Suprapubic skin (tissue), 3 donors: ENCODE measurements at regions not wholly inside any gene's neighbourhood (a gene's known extent, or its start where the extent isn't known, plus 50 kb on each side); places are given as distances from the start of the nearest gene placed in this dataset.

Source experiments
- POLR2A ChIP-seq, 2 donors: fragments of 450-650 bp; IDR thresholded peaks; one replicate each; pipeline ENCODE4 v1.6.1; 2017; ENCODE audit warnings: antibody characterized with exemption in 2 of 2, mild to moderate bottlenecking in 2 of 2, moderate library complexity in 2 of 2
- TF ChIP-seq, protein P1 (sequence below), 2 donors: fragments of 200-600 bp in 1 of 2; fragments of 450-650 bp in 1 of 2; sonication (generic) in 1 of 2; IDR thresholded peaks; one replicate each; pipeline ENCODE4 v1.5.1; 2016 to 2019; ENCODE audit warnings: antibody characterized with exemption in 2 of 2, mild to moderate bottlenecking in 1 of 2, moderate library complexity in 1 of 2

DNA sequence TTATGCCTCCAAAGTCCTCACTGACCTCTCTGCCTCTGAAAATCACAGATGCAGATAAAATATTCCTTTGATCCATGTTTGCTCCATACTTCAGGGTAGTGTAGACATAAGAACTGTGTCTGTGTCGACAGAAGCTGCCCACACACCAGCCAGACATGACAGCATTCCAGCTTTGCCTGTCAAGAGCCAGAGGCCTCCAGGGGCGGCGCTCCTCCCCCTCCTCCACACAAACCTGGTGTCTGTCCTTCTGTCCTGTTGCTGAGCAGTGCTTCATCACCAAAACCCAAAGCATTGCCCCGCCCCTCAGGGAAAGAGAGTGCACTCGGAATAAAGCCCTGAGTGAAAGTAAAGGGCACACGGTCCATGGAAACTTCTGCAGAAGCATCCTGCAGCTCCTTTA, 379.4 kb downstream of the FBXW7 start:
- TF ChIP-seq, protein P1, sequence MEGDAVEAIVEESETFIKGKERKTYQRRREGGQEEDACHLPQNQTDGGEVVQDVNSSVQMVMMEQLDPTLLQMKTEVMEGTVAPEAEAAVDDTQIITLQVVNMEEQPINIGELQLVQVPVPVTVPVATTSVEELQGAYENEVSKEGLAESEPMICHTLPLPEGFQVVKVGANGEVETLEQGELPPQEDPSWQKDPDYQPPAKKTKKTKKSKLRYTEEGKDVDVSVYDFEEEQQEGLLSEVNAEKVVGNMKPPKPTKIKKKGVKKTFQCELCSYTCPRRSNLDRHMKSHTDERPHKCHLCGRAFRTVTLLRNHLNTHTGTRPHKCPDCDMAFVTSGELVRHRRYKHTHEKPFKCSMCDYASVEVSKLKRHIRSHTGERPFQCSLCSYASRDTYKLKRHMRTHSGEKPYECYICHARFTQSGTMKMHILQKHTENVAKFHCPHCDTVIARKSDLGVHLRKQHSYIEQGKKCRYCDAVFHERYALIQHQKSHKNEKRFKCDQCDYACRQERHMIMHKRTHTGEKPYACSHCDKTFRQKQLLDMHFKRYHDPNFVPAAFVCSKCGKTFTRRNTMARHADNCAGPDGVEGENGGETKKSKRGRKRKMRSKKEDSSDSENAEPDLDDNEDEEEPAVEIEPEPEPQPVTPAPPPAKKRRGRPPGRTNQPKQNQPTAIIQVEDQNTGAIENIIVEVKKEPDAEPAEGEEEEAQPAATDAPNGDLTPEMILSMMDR (IDR thresholded peaks at IDR 0.05) = no peak
- no peak for TF ChIP-seq POLR2A (IDR thresholded peaks at IDR 0.05)
